Esophagus squamous epithelium (tissue), 4 donors: ENCODE measurements at regions not wholly inside any gene's neighbourhood (a gene's known extent, or its start where the extent isn't known, plus 50 kb on each side); places are given as distances from the start of the nearest gene placed in this dataset.

ENCODE experiments used
- POLR2A ChIP-seq, 4 donors: fragments of 450-650 bp; IDR thresholded peaks; one replicate each; pipeline ENCODE4 v1.6.1; 2017; ENCODE audit warnings: antibody characterized with exemption in 4 of 4, mild to moderate bottlenecking in 4 of 4, moderate library complexity in 3 of 4
- TF ChIP-seq, protein P1 (sequence below), 6 experiments: fragments of 450-650 bp in 4 of 6; fragments of 200-600 bp in 2 of 6; sonication (generic) in 2 of 6; IDR thresholded peaks; one replicate each; pipeline ENCODE4 v1.5.1; 2016 to 2019; ENCODE audit warnings: antibody characterized with exemption in 6 of 6, mild to moderate bottlenecking in 4 of 6, moderate library complexity in 4 of 6

DNA sequence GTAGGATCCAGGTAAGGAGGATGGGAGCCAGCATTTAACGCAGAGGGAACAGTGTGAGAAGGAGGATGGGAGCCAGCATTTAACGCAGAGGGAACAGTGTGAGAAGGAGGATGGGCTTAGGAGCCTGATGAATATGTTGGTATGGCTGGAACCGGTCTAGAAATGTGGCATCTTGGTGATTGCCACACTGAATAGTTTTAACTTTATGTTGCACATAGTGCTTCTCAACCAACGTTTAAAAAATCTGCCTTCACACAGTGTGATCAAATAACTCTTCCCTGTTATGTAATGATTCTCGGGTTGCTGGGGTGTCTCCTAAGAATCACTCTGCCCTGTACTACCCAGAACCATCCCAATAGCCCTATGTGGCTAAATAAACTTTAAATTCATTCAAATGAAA lies 146.9 kb upstream of the DUSP10 start:
- TF ChIP-seq, protein P1, sequence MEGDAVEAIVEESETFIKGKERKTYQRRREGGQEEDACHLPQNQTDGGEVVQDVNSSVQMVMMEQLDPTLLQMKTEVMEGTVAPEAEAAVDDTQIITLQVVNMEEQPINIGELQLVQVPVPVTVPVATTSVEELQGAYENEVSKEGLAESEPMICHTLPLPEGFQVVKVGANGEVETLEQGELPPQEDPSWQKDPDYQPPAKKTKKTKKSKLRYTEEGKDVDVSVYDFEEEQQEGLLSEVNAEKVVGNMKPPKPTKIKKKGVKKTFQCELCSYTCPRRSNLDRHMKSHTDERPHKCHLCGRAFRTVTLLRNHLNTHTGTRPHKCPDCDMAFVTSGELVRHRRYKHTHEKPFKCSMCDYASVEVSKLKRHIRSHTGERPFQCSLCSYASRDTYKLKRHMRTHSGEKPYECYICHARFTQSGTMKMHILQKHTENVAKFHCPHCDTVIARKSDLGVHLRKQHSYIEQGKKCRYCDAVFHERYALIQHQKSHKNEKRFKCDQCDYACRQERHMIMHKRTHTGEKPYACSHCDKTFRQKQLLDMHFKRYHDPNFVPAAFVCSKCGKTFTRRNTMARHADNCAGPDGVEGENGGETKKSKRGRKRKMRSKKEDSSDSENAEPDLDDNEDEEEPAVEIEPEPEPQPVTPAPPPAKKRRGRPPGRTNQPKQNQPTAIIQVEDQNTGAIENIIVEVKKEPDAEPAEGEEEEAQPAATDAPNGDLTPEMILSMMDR (IDR thresholded peaks at IDR 0.05): no peak
- TF ChIP-seq POLR2A (IDR thresholded peaks at IDR 0.05): no peak
